Heart left ventricle (tissue), 16 donors: ENCODE measurements at regions not wholly inside any gene's neighbourhood (a gene's known extent, or its start where the extent isn't known, plus 50 kb on each side); places are given as distances from the start of the nearest gene placed in this dataset.
"Not testable (repeated sequence)": the region's sequence is repeated elsewhere in the genome, so short reads cannot be mapped to it uniquely, and the experiment has no call there.

ENCODE experiments used
- ATAC-seq, 4 donors: fragments of 200-7000 bp; cut with Tn5 transposase; one replicate each; pipeline ENCODE4 v1.9.1; 2020 to 2022; ENCODE audit warnings: moderate library complexity in 4 of 4, mild to moderate bottlenecking in 3 of 4, moderate number of reproducible peaks in 1 of 4
- DNase-seq, 5 donors: peaks; one replicate each; pipeline ENCODE4 v3.0.0-alpha.2; 2020
- H3K27ac ChIP-seq, 12 donors: fragments of 200-600 bp; sonication (generic) in 4 of 12; one replicate each; pipeline versions ENCODE4 v1.5.0 to v1.8.0; 2016 to 2022; ENCODE audit warnings: mild to moderate bottlenecking in 2 of 12
- H3K27me3 ChIP-seq, 9 donors: fragments of 200-600 bp; sonication (generic) in 2 of 9; one replicate each; pipeline versions ENCODE4 v1.5.1 to v1.8.0; 2016 to 2022; ENCODE audit warnings: mild to moderate bottlenecking in 3 of 9
- H3K36me3 ChIP-seq, 9 donors: fragments of 200-600 bp; sonication (generic) in 2 of 9; one replicate each; pipeline versions ENCODE4 v1.5.0 to v1.8.0; 2018 to 2022; ENCODE audit warnings: mild to moderate bottlenecking in 2 of 9
- H3K4me1 ChIP-seq, 12 donors: fragments of 200-600 bp; sonication (generic) in 4 of 12; one replicate each; pipeline versions ENCODE4 v1.5.0 to v1.8.0; 2016 to 2022; ENCODE audit warnings: mild to moderate bottlenecking in 3 of 12
- H3K4me3 ChIP-seq, 12 donors: fragments of 200-600 bp; sonication (generic) in 4 of 12; one replicate each; pipeline versions ENCODE4 v1.5.0 to v1.8.0; 2017 to 2022; ENCODE audit warnings: mild to moderate bottlenecking in 9 of 12, moderate library complexity in 4 of 12
- H3K9me3 ChIP-seq, 12 donors: fragments of 200-600 bp; sonication (generic) in 4 of 12; one replicate each; pipeline versions ENCODE4 v1.5.0 to v1.8.0; 2016 to 2022; ENCODE audit warnings: mild to moderate bottlenecking in 1 of 12
- CTCF ChIP-seq, 12 donors: fragments of 200-600 bp; sonication (generic) in 4 of 12; IDR thresholded peaks; one replicate each; pipeline versions ENCODE4 v1.5.0 to v1.8.0; 2018 to 2022; ENCODE audit warnings: antibody characterized with exemption in 12 of 12, mild to moderate bottlenecking in 5 of 12
- POLR2A ChIP-seq, 2 donors: fragments of 450-650 bp; IDR thresholded peaks; one replicate each; pipeline ENCODE4 v1.6.1; 2017; ENCODE audit warnings: antibody characterized with exemption in 2 of 2, mild to moderate bottlenecking in 2 of 2, moderate library complexity in 2 of 2
- WGBS, 4 donors: extraction: QIAGEN DNeasy Blood & Tissue Kit in 2 of 4; methylation state at CpG; one replicate each; pipeline versions ENCODE4 v1.1.5 to v1.1.7; 2013 to 2018; 5-methylcytosine and 5-hydroxymethylcytosine counted together
- intact Hi-C, 10 donors: fragments of 100-400 bp; cut with DNase I; formaldehyde crosslinking; loops; one replicate each; pipeline versions ENCODE4 v1.11.1 to v1.14.2; 2022
- donor health status: ischemic (EF 13 %, LVEDD 7.1; RV severe dilation, severe dysfunction).
- donor health status: healthy with polysubstance abuse.
- donor health status: DM: no; HTN: yes; CAD: no.
- donor health status: DM: no; HTN: no; CAD: no.
- donor health status: ischemic (EF 25% LVEDD 6.9; RV normal size, moderate dysfunction).
- donor health status: ischemic (EF 25% LVEDD 5.7; RV mildly dilated, moderate dysfunction).
- donor health status: healthy.
- donor health status: DM: yes; HTN: yes; CAD: no.
- donor health status: ischemic (EF 35%, LVEDD 5.7; RV mildly dilated, moderate dysfunction).
- donor health status: nonischemic (EF 11% LVEDD 7.7; RV severe dilation, severe dysfunction).
- donor health status: DM: yes; HTN: yes; CAD: no.
- donor health status: PGD.
- donor health status: ischemic (EF 29% LVEDD 5.4; RV normal size, mild dysfunction).
- donor health status: nonischemic (EF 23%, LVEDD 6.1; RV moderate dilation, normal function).

- ATAC-seq: no peak
- peaks cover 0 to 25% (median 13%) of the 10 kb centered on the region in 12 donors for H3K9me3 ChIP-seq
- H3K36me3 ChIP-seq: no peaks in the 10 kb centered on the region
- H3K4me1 ChIP-seq: peaks cover 0 to 7% (median 0%) of the 10 kb centered on the region in 12 donors
- H3K4me3 ChIP-seq: no peak overlapping the region
- no peaks in the 10 kb centered on the region for H3K27me3 ChIP-seq
- no peak for DNase-seq
- no peak for TF ChIP-seq POLR2A (IDR thresholded peaks at IDR 0.05)
- TF ChIP-seq CTCF (IDR thresholded peaks at IDR 0.05): no peak
- 77 to 80% (median 78%) methylated on average over 11 of the region's 11 CpGs for WGBS, 4 donors
- intact Hi-C loops: no loop called here
- peak overlapping the region in 3 of 12 donors; percentile 24 to 47 (median 27) for H3K27ac ChIP-seq
These were observed 724.6 kb upstream of the NRP1 start for GRCh38 chr10:34058845-34059614.

GRCh38 chr10:34055410-34055985, 721.0 kb upstream of the NRP1 start:
- intact Hi-C loops, H3K36me3 ChIP-seq, H3K4me1 ChIP-seq, H3K27ac ChIP-seq, DNase-seq, H3K9me3 ChIP-seq, H3K4me3 ChIP-seq, H3K27me3 ChIP-seq, ATAC-seq: not testable (repeated sequence)
- 97 to 100% (median 98%) methylated on average over 4 to 38 of the region's 38 CpGs for WGBS, 4 donors

GRCh38 chr10:34049887-34050286, 715.4 kb upstream of the NRP1 start:
- no peak overlapping the region for H3K27ac ChIP-seq
- no peaks in the 10 kb centered on the region for H3K4me1 ChIP-seq
- TF ChIP-seq POLR2A (IDR thresholded peaks at IDR 0.05) (no peak), CTCF (IDR thresholded peaks at IDR 0.05) (no peak)
- intact Hi-C loops: no loop called here
- ATAC-seq (no peak), DNase-seq (no peak)
- H3K9me3 ChIP-seq: peaks cover 0 to 9% (median 0%) of the 10 kb centered on the region in 12 donors
- no peaks in the 10 kb centered on the region for H3K27me3 ChIP-seq
- H3K4me3 ChIP-seq: no peak overlapping the region
- no peaks in the 10 kb centered on the region for H3K36me3 ChIP-seq
- 75 to 80% (median 78%) methylated on average over 9 of the region's 9 CpGs for WGBS, 4 donors

- no peaks in the 10 kb centered on the region for H3K4me1 ChIP-seq
- no peak overlapping the region for H3K27ac ChIP-seq
- H3K36me3 ChIP-seq: no peaks in the 10 kb centered on the region
- TF ChIP-seq POLR2A (IDR thresholded peaks at IDR 0.05) (no peak), CTCF (IDR thresholded peaks at IDR 0.05) (no peak)
- no peak overlapping the region for H3K4me3 ChIP-seq
- 66 to 72% (median 68%) methylated on average over 3 of the region's 3 CpGs for WGBS, 4 donors
- ATAC-seq (no peak), DNase-seq (no peak)
- H3K9me3 ChIP-seq: peaks cover 0 to 9% (median 0%) of the 10 kb centered on the region in 12 donors
- H3K27me3 ChIP-seq: no peaks in the 10 kb centered on the region
- intact Hi-C loops: no loop called here
These were observed 715.0 kb upstream of the NRP1 start for GRCh38 chr10:34049469-34049868.
